Parathyroid adenoma (tissue), 2 donors: ENCODE measurements at regions not wholly inside any gene's neighbourhood (a gene's known extent, or its start where the extent isn't known, plus 50 kb on each side); places are given as distances from the start of the nearest gene placed in this dataset.

Source experiments
- H2AFZ ChIP-seq: fragments of 300-600 bp; sonication (generic); one replicate; pipeline ENCODE4 v1.7.0; 2017; ENCODE audit warnings: antibody characterized with exemption, mild to moderate bottlenecking
- H3K27ac ChIP-seq: fragments of 300-600 bp; sonication (generic); one replicate; pipeline ENCODE4 v1.7.0; 2017
- H3K27me3 ChIP-seq: fragments of 300-600 bp; sonication (generic); one replicate; pipeline ENCODE4 v1.7.0; 2017; ENCODE audit warnings: low read length; ENCODE audit not compliant: control insufficient read depth, insufficient read depth
- H3K36me3 ChIP-seq: fragments of 300-600 bp; sonication (generic); one replicate; pipeline ENCODE4 v1.7.0; 2017; ENCODE audit warnings: low read length; ENCODE audit not compliant: control insufficient read depth, insufficient read depth
- H3K4me1 ChIP-seq: fragments of 300-600 bp; sonication (generic); one replicate; pipeline ENCODE4 v1.7.0; 2017; ENCODE audit warnings: control low read depth
- H3K4me2 ChIP-seq: fragments of 300-600 bp; sonication (generic); one replicate; pipeline ENCODE4 v1.7.0; 2017; ENCODE audit warnings: low read length
- H3K4me3 ChIP-seq: fragments of 300-600 bp; sonication (generic); one replicate; pipeline ENCODE4 v1.7.0; 2017; ENCODE audit warnings: low read depth, low read length
- H3K79me2 ChIP-seq: fragments of 300-600 bp; sonication (generic); one replicate; pipeline ENCODE4 v1.7.0; 2017; ENCODE audit warnings: control low read depth
- H3K9ac ChIP-seq: fragments of 300-600 bp; sonication (generic); one replicate; pipeline ENCODE4 v1.7.0; 2017; ENCODE audit warnings: mild to moderate bottlenecking
- H3K9me3 ChIP-seq: fragments of 300-600 bp; sonication (generic); one replicate; pipeline ENCODE4 v1.7.0; 2017; ENCODE audit warnings: low read length; ENCODE audit not compliant: control insufficient read depth
- TF ChIP-seq, protein P1 (sequence below): fragments of 300-600 bp; sonication (generic); IDR thresholded peaks from one replicate; pipeline ENCODE4 v1.7.0; 2017; ENCODE audit warnings: antibody characterized with exemption, mild to moderate bottlenecking
- donor health status: primary hyperparathyroidism.

DNA sequence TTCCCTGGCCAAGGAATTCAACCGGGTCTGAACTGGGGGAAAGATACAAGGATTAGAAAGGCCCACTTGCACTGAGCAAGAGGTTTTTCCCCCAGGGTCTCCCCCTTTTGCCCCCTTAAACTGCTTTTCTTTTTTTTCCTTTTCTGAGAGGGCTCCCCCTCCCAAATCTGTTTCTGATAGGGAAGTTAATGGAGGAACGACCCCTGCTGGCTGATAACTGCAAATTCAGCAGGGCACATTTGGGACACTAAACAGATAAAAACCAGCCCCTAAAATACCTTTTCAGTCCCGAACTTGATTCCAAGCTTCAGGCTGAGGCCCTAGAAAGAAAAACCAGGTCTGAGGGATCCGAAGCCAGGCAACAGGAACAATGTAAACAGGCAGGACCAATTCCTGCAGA is 1012.4 kb upstream of the CRIM1 start:
- no peaks in the 10 kb centered on the region for H3K79me2 ChIP-seq
- no peak overlapping the region for H3K9ac ChIP-seq
- H3K27ac ChIP-seq: no peak overlapping the region
- no peaks in the 10 kb centered on the region for H3K9me3 ChIP-seq
- H3K4me1 ChIP-seq: no peaks in the 10 kb centered on the region
- H3K36me3 ChIP-seq: no peaks in the 10 kb centered on the region
- H3K27me3 ChIP-seq: no peaks in the 10 kb centered on the region
- H2AFZ ChIP-seq: no peak overlapping the region
- TF ChIP-seq, protein P1, sequence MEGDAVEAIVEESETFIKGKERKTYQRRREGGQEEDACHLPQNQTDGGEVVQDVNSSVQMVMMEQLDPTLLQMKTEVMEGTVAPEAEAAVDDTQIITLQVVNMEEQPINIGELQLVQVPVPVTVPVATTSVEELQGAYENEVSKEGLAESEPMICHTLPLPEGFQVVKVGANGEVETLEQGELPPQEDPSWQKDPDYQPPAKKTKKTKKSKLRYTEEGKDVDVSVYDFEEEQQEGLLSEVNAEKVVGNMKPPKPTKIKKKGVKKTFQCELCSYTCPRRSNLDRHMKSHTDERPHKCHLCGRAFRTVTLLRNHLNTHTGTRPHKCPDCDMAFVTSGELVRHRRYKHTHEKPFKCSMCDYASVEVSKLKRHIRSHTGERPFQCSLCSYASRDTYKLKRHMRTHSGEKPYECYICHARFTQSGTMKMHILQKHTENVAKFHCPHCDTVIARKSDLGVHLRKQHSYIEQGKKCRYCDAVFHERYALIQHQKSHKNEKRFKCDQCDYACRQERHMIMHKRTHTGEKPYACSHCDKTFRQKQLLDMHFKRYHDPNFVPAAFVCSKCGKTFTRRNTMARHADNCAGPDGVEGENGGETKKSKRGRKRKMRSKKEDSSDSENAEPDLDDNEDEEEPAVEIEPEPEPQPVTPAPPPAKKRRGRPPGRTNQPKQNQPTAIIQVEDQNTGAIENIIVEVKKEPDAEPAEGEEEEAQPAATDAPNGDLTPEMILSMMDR: no peak
- H3K4me3 ChIP-seq: no peak overlapping the region
- no peak overlapping the region for H3K4me2 ChIP-seq

GRCh38 chr2:35339211-35339610 is 1016.4 kb upstream of the CRIM1 start:
- no peaks in the 10 kb centered on the region for H3K27me3 ChIP-seq
- no peak overlapping the region for H3K27ac ChIP-seq
- H2AFZ ChIP-seq: no peak overlapping the region
- no peak overlapping the region for H3K4me3 ChIP-seq
- no peaks in the 10 kb centered on the region for H3K36me3 ChIP-seq
- H3K9me3 ChIP-seq: no peaks in the 10 kb centered on the region
- H3K4me2 ChIP-seq: no peak overlapping the region
- TF ChIP-seq, protein P1: no peak
- H3K4me1 ChIP-seq: no peaks in the 10 kb centered on the region
- no peaks in the 10 kb centered on the region for H3K79me2 ChIP-seq
- no peak overlapping the region for H3K9ac ChIP-seq

DNA sequence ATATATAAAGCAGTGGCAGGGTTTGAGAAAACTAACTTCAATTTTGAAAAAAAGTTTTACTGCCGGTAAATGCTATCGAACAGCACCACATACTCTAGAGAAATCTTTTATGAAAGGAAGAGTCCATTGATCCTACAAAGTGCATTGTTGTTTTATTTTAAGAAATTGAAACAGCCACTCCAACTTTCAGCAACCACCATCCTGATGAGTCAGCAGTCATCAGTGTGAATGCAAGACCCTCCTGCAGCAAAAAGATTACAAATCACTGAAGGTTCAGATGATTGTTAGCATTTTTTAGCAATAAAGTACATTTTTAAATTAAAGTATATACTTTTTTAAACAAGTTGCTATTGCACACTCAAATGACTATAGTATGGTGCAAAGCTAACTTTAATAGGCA is 1017.7 kb upstream of the CRIM1 start:
- H3K27ac ChIP-seq: no peak overlapping the region
- no peak overlapping the region for H3K9ac ChIP-seq
- no peak overlapping the region for H3K4me3 ChIP-seq
- TF ChIP-seq, protein P1: no peak
- no peak overlapping the region for H3K4me2 ChIP-seq
- H3K27me3 ChIP-seq: no peaks in the 10 kb centered on the region
- H3K9me3 ChIP-seq: no peaks in the 10 kb centered on the region
- H3K79me2 ChIP-seq: no peaks in the 10 kb centered on the region
- no peaks in the 10 kb centered on the region for H3K36me3 ChIP-seq
- H3K4me1 ChIP-seq: no peaks in the 10 kb centered on the region
- H2AFZ ChIP-seq: no peak overlapping the region

DNA sequence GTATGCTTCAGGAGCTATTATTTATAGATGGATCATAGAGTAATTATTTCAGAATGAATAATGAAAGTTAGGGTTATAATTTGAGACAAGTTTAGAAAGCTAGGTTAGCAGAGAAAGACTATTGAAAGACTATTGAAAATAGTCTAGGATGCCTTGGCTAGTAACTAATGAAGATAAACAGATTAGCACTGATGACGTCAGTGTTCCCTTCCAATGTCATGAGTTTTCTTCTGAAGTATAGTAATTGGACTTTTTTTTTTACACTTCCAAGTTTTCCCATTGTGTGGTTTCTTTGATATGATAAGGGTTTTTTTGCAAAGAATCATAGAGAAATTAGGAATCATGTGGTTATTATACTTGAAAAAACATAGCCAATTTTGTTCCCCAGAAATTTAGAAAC is 1041.5 kb upstream of the CRIM1 start:
- no peaks in the 10 kb centered on the region for H3K9me3 ChIP-seq
- no peak overlapping the region for H3K4me2 ChIP-seq
- H2AFZ ChIP-seq: no peak overlapping the region
- H3K27me3 ChIP-seq: no peaks in the 10 kb centered on the region
- TF ChIP-seq, protein P1: no peak
- H3K36me3 ChIP-seq: no peaks in the 10 kb centered on the region
- no peak overlapping the region for H3K4me3 ChIP-seq
- no peaks in the 10 kb centered on the region for H3K4me1 ChIP-seq
- H3K9ac ChIP-seq: no peak overlapping the region
- H3K27ac ChIP-seq: no peak overlapping the region
- no peaks in the 10 kb centered on the region for H3K79me2 ChIP-seq

GRCh38 chr2:35301369-35301768 is 1054.2 kb upstream of the CRIM1 start:
- H2AFZ ChIP-seq: no peak overlapping the region
- H3K9me3 ChIP-seq: no peaks in the 10 kb centered on the region
- no peak overlapping the region for H3K4me3 ChIP-seq
- no peaks in the 10 kb centered on the region for H3K27me3 ChIP-seq
- H3K36me3 ChIP-seq: no peaks in the 10 kb centered on the region
- TF ChIP-seq, protein P1: no peak
- no peak overlapping the region for H3K9ac ChIP-seq
- no peak overlapping the region for H3K4me2 ChIP-seq
- H3K79me2 ChIP-seq: no peaks in the 10 kb centered on the region
- no peaks in the 10 kb centered on the region for H3K4me1 ChIP-seq
- no peak overlapping the region for H3K27ac ChIP-seq
